ENCODE measurements at regions not wholly inside any gene's neighbourhood (a gene's known extent, or its start where the extent isn't known, plus 50 kb on each side); places are given as distances from the start of the nearest gene placed in this dataset.
A peak's percentile ranks its signal among the peaks of the same experiment; 100 is the strongest.

DNA sequence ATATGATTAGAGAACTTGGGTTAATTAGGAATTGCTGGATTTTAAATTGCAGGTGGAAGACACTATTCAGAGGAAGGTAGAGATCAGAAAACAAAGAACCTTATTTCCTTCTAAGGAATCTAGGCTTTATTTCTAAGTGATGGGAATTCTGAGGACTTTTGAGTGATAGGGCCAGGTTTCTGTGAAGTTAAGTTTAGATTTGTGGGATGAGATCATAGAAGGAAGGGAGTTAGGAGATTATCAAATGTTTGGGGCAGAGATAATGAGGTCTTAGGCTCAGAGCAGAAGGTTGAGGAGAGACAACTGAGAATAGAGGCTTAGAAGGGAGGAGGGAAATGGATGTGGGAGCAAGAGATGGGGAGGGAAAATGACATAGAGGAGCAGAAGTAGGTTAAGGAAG, 109.7 kb upstream of the MMS22L start:
- Histone ChIP-seq H3K27me3 (ENCODE audit: insufficient read depth, low read length, poor library complexity, severe bottlenecking) (no peaks in the 10 kb centered on the region), H3K9me2 (replicated peaks; ENCODE audit: low read depth, low read length) (no peaks in the 10 kb centered on the region), H3K9ac (ENCODE audit: low read depth, low read length, poor library complexity, severe bottlenecking) (no peak overlapping the region), H3F3A (ENCODE audit: low read depth) (no peaks in the 10 kb centered on the region), H3K9me3 (ENCODE audit: insufficient read depth, low read depth, low read length) (no peaks in the 10 kb centered on the region), H3K4me2 (ENCODE audit: low read depth, low read length, poor library complexity, severe bottlenecking) (no peak overlapping the region), H2AFZ (ENCODE audit: low read length) (no peak overlapping the region), H4K20me1 (ENCODE audit: insufficient read depth, low read length, poor library complexity, severe bottlenecking) (no peaks in the 10 kb centered on the region), H3K79me2 (ENCODE audit: insufficient read depth, low read length) (no peaks in the 10 kb centered on the region), H3K36me3 (ENCODE audit: insufficient read depth, low read length) (no peaks in the 10 kb centered on the region), H3K4me3 (ENCODE audit: low read length, poor library complexity, severe bottlenecking) (no peak overlapping the region), H3K4me1 (ENCODE audit: insufficient read depth, low read length, poor library complexity, severe bottlenecking) (no peaks in the 10 kb centered on the region)
- TF ChIP-seq EZH2phosphoT487 (IDR thresholded peaks at IDR 0.05; ENCODE audit: borderline replicate concordance), result no peak
- TF ChIP-seq, protein P1, sequence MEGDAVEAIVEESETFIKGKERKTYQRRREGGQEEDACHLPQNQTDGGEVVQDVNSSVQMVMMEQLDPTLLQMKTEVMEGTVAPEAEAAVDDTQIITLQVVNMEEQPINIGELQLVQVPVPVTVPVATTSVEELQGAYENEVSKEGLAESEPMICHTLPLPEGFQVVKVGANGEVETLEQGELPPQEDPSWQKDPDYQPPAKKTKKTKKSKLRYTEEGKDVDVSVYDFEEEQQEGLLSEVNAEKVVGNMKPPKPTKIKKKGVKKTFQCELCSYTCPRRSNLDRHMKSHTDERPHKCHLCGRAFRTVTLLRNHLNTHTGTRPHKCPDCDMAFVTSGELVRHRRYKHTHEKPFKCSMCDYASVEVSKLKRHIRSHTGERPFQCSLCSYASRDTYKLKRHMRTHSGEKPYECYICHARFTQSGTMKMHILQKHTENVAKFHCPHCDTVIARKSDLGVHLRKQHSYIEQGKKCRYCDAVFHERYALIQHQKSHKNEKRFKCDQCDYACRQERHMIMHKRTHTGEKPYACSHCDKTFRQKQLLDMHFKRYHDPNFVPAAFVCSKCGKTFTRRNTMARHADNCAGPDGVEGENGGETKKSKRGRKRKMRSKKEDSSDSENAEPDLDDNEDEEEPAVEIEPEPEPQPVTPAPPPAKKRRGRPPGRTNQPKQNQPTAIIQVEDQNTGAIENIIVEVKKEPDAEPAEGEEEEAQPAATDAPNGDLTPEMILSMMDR (conservative IDR thresholded peaks at IDR 0.05; ENCODE audit: low read length), result no peak

DNA sequence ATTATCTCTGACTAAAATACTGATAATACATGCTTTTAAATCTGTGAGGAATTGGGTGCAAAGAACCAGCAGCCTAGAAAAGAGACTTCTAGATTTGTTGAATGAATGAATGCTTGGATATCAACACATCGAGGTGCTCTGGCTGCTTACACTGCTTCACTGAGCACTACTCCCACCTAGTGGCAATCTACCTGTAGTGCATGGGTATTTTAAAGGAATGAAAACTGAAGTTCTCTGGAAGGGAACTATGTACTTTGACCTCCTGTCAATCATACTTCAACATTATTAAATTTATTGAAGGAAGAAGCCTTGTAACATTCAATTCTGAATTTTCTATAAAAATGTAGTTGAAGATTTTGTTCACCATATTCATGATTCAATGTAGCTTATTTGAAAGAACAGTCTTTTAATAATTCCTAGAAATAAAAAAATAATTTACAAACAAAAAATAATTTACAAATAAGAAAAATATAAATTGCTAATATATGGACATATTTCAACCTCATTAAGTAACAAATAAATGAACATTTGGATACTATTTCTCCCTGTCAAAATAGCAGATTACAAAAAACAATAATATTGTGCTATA, 111.2 kb upstream of the MMS22L start:
- Histone ChIP-seq H3K4me1 (ENCODE audit: insufficient read depth, low read length, poor library complexity, severe bottlenecking) (no peaks in the 10 kb centered on the region), H3K4me2 (ENCODE audit: low read depth, low read length, poor library complexity, severe bottlenecking) (no peak overlapping the region), H3K36me3 (ENCODE audit: insufficient read depth, low read length) (no peaks in the 10 kb centered on the region), H4K20me1 (ENCODE audit: insufficient read depth, low read length, poor library complexity, severe bottlenecking) (no peaks in the 10 kb centered on the region), H3K9ac (ENCODE audit: low read depth, low read length, poor library complexity, severe bottlenecking) (no peak overlapping the region), H3F3A (ENCODE audit: low read depth) (no peaks in the 10 kb centered on the region), H2AFZ (ENCODE audit: low read length) (no peak overlapping the region; the same call in 1 of the 2 replicates), H3K27me3 (ENCODE audit: insufficient read depth, low read length, poor library complexity, severe bottlenecking) (no peaks in the 10 kb centered on the region), H3K9me3 (ENCODE audit: insufficient read depth, low read depth, low read length) (no peaks in the 10 kb centered on the region), H3K9me2 (replicated peaks; ENCODE audit: low read depth, low read length) (no peaks in the 10 kb centered on the region), H3K79me2 (ENCODE audit: insufficient read depth, low read length) (no peaks in the 10 kb centered on the region), H3K4me3 (ENCODE audit: low read length, poor library complexity, severe bottlenecking) (no peak overlapping the region)
- TF ChIP-seq EZH2phosphoT487 (IDR thresholded peaks at IDR 0.05; ENCODE audit: borderline replicate concordance), result no peak
- TF ChIP-seq, protein P1 (conservative IDR thresholded peaks at IDR 0.05; ENCODE audit: low read length), result peak; percentile 86

DNA sequence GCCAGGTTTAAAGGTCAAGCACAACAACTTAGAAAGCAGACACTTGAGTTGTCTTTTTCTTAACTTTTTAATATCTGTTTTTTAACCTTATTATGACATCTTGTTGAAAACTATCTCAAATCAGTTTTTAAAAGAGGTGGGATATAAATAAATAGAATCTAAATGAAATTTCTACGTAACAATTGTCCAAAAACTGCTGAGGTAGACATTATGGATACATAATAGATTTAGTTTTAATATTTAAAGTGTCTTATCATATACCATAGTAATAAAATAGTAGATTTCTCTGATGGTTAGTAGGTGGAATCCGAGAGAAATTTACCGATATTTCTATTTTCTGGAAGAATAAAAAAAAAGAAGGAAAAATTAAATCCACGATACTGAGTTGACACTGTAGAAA, 113.9 kb upstream of the MMS22L start:
- Histone ChIP-seq H3K9me3 (ENCODE audit: insufficient read depth, low read depth, low read length) (no peaks in the 10 kb centered on the region), H3K9me2 (replicated peaks; ENCODE audit: low read depth, low read length) (no peaks in the 10 kb centered on the region), H3K4me1 (ENCODE audit: insufficient read depth, low read length, poor library complexity, severe bottlenecking) (no peaks in the 10 kb centered on the region), H3F3A (ENCODE audit: low read depth) (no peaks in the 10 kb centered on the region), H3K4me2 (ENCODE audit: low read depth, low read length, poor library complexity, severe bottlenecking) (no peak overlapping the region), H3K4me3 (ENCODE audit: low read length, poor library complexity, severe bottlenecking) (no peak overlapping the region), H3K36me3 (ENCODE audit: insufficient read depth, low read length) (no peaks in the 10 kb centered on the region), H2AFZ (ENCODE audit: low read length) (no peak overlapping the region), H3K27me3 (ENCODE audit: insufficient read depth, low read length, poor library complexity, severe bottlenecking) (no peaks in the 10 kb centered on the region), H3K79me2 (ENCODE audit: insufficient read depth, low read length) (no peaks in the 10 kb centered on the region), H3K9ac (ENCODE audit: low read depth, low read length, poor library complexity, severe bottlenecking) (no peak overlapping the region), H4K20me1 (ENCODE audit: insufficient read depth, low read length, poor library complexity, severe bottlenecking) (no peaks in the 10 kb centered on the region)
- TF ChIP-seq EZH2phosphoT487 (IDR thresholded peaks at IDR 0.05; ENCODE audit: borderline replicate concordance), result no peak
- TF ChIP-seq, protein P1 (conservative IDR thresholded peaks at IDR 0.05; ENCODE audit: low read length), result no peak
